HCT116 (cell line): ENCODE measurements at regions not wholly inside any gene's neighbourhood (a gene's known extent, or its start where the extent isn't known, plus 50 kb on each side); places are given as distances from the start of the nearest gene placed in this dataset.
A peak's percentile ranks its signal among the peaks of the same experiment; 100 is the strongest.

ENCODE experiments used
- ATAC-seq: fragments of 200-7000 bp; cut with Tn5 transposase; 2 replicates; pipeline ENCODE4 v1.9.1; 2020; ENCODE audit warnings: mild to moderate bottlenecking, moderate library complexity
- BruUV-seq: library from RNA; stranded (reverse); fragments of 400-500 nt; replicated peaks from 2 replicates; lab custom pipeline; 2021; lab: Mats Ljungman, UMichigan
- CTCF ChIA-PET: fragments of 300-600 bp; sonication (Branson Sonifier 250); formaldehyde crosslinking; loops from one replicate; lab custom pipeline; 2021; ENCODE audit warnings: antibody characterized with exemption; lab: Charles Lee
- POLR2A ChIA-PET: fragments of 300-600, 350-600 bp; sonication (Branson Sonifier 250); formaldehyde crosslinking; loops from one replicate; lab custom pipeline; 2021; ENCODE audit warnings: antibody characterized with exemption; lab: Charles Lee
- RAD21 ChIA-PET, 2 experiments: fragments of 300-600 bp; sonication (Branson Sonifier 250); formaldehyde crosslinking; loops; one replicate each; lab custom pipeline; 2023; ENCODE audit warnings: low total read pairs in 2 of 2; ENCODE audit not compliant: uncharacterized antibody in 2 of 2, unreplicated experiment in 2 of 2, low non-redundant PET in 1 of 2; lab: Charles Lee
- DNase-seq: peaks from one replicate; pipeline ENCODE4 v3.0.0-alpha.2; 2010; ENCODE audit warnings: low read depth, low spot score
- H2AFZ ChIP-seq: fragments of 200-600 bp; shearing (Covaris generic), sonication (generic); 2 replicates; pipeline ENCODE4 v1.6.1; 2017; ENCODE audit warnings: low read depth, mixed run types, mixed read lengths, antibody characterized with exemption, low read length; ENCODE audit not compliant: poor library complexity, severe bottlenecking
- H3K27ac ChIP-seq: 2 replicates; pipeline ENCODE4 v1.5.1; 2012; ENCODE audit warnings: low read depth, low read length
- H3K27me3 ChIP-seq: fragments of 200-600 bp; sonication (generic); 2 replicates; pipeline ENCODE4 v1.6.1; 2016; ENCODE audit warnings: mixed run types, low read length, mixed read lengths; ENCODE audit not compliant: insufficient read depth
- H3K36me3 ChIP-seq, 2 experiments: fragments of 200-500 bp in 1 of 2; fragments of 200-600 bp in 1 of 2; sonication (Bioruptor generic) in 1 of 2; sonication (generic) in 1 of 2; 2 replicates each; pipeline versions ENCODE4 v1.5.1 to v1.6.1; 2014 to 2016; ENCODE audit warnings: low read length in 2 of 2, inconsistent platforms in 1 of 2, mixed read lengths in 1 of 2, mixed run types in 1 of 2; ENCODE audit not compliant: insufficient read depth in 2 of 2, control insufficient read depth in 1 of 2
- H3K4me1 ChIP-seq, 2 experiments: fragments of 200-600 bp in 1 of 2; sonication (generic) in 1 of 2; 2 replicates each; pipeline versions ENCODE4 v1.5.1 to v1.6.1; 2012 to 2017; ENCODE audit warnings: low read length in 2 of 2, inconsistent platforms in 1 of 2, mild to moderate bottlenecking in 1 of 2, mixed read lengths in 1 of 2, mixed run types in 1 of 2, moderate library complexity in 1 of 2; ENCODE audit not compliant: insufficient read depth in 2 of 2, control insufficient read depth in 1 of 2
- H3K4me2 ChIP-seq: fragments of 200-600 bp; sonication (generic); 2 replicates; pipeline ENCODE4 v1.6.1; 2017; ENCODE audit warnings: mixed run types, low read length, mixed read lengths
- H3K4me3 ChIP-seq, 2 experiments: fragments of 200-600 bp in 1 of 2; sonication (generic) in 1 of 2; replicated peaks in 1 of 2; 2 replicates each; pipeline ENCODE4 v1.5.1; 2011 to 2016; ENCODE audit warnings: low read length in 2 of 2, control low read depth in 1 of 2, low read depth in 1 of 2, mild to moderate bottlenecking in 1 of 2, mixed read lengths in 1 of 2, mixed run types in 1 of 2
- H3K79me2 ChIP-seq: fragments of 200-600 bp; sonication (generic); 2 replicates; pipeline ENCODE4 v1.6.1; 2017; ENCODE audit warnings: mild to moderate bottlenecking, mixed run types, low read length, moderate library complexity, mixed read lengths; ENCODE audit not compliant: insufficient read depth
- H3K9ac ChIP-seq: fragments of 200-600 bp; sonication (generic); 2 replicates; pipeline ENCODE4 v1.6.1; 2016; ENCODE audit warnings: low read length, mixed read lengths
- H3K9me2 ChIP-seq: fragments of 200-600 bp; sonication (generic), shearing (Covaris generic); 2 replicates; pipeline ENCODE4 v1.6.1; 2017; ENCODE audit warnings: mixed run types, mild to moderate bottlenecking, moderate library complexity; ENCODE audit not compliant: insufficient read depth
- H3K9me3 ChIP-seq, 2 experiments: fragments of 200-500 bp in 1 of 2; fragments of 200-600 bp in 1 of 2; sonication (Bioruptor generic) in 1 of 2; sonication (generic) in 1 of 2; 2 replicates each; pipeline ENCODE4 v1.6.1; 2014 to 2017; ENCODE audit warnings: low read length in 2 of 2, mixed read lengths in 2 of 2, inconsistent platforms in 1 of 2, low read depth in 1 of 2, mild to moderate bottlenecking in 1 of 2, mixed run types in 1 of 2, moderate library complexity in 1 of 2; ENCODE audit not compliant: control insufficient read depth in 1 of 2, insufficient read depth in 1 of 2
- H4K20me1 ChIP-seq: fragments of 200-600 bp; sonication (generic), shearing (Covaris generic); 2 replicates; pipeline ENCODE4 v1.6.1; 2017; ENCODE audit warnings: mixed run types, mild to moderate bottlenecking, moderate library complexity; ENCODE audit not compliant: insufficient read depth
- ATF3 ChIP-seq: IDR thresholded peaks from 2 replicates; pipeline ENCODE4 v1.6.1; 2012
- CEBPB ChIP-seq: IDR thresholded peaks from 2 replicates; pipeline ENCODE4 v1.6.1; 2012; ENCODE audit warnings: low read depth
- EZH2 ChIP-seq: fragments of 200-600 bp; sonication (generic); IDR thresholded peaks from 2 replicates; pipeline ENCODE4 v1.6.1; 2017; ENCODE audit warnings: antibody characterized with exemption, mixed run types
- FOSL1 ChIP-seq: IDR thresholded peaks from 2 replicates; pipeline ENCODE4 v1.6.1; 2012; ENCODE audit warnings: low read depth
- JUND ChIP-seq: IDR thresholded peaks from 2 replicates; pipeline ENCODE4 v1.6.1; 2012
- MAX ChIP-seq: IDR thresholded peaks from 2 replicates; pipeline ENCODE4 v1.6.1; 2012
- POLR2A ChIP-seq: IDR thresholded peaks from 2 replicates; pipeline ENCODE4 v1.7.0; 2011; ENCODE audit warnings: borderline replicate concordance; ENCODE audit not compliant: insufficient read depth, insufficient read length; ENCODE audit errors: extremely low read depth
- POLR2AphosphoS5 ChIP-seq: IDR thresholded peaks from 2 replicates; pipeline ENCODE4 v1.6.1; 2011; ENCODE audit warnings: mild to moderate bottlenecking, low read depth, low read length, moderate library complexity
- SIN3A ChIP-seq: IDR thresholded peaks from 2 replicates; pipeline ENCODE4 v1.6.1; 2012; ENCODE audit warnings: low read depth
- ZBTB33 ChIP-seq: IDR thresholded peaks from 2 replicates; pipeline ENCODE4 v1.6.1; 2011; ENCODE audit warnings: mild to moderate bottlenecking, low read length, moderate library complexity; ENCODE audit not compliant: insufficient replicate concordance; ENCODE audit errors: extremely low read depth
- ZNF274 ChIP-seq: fragments of 200-500 bp; sonication (Bioruptor generic); IDR thresholded peaks from 2 replicates; pipeline ENCODE4 v1.6.1; 2014; ENCODE audit warnings: mild to moderate bottlenecking, low read depth, low read length, inconsistent platforms
- intact Hi-C: fragments of 100-400 bp; cut with micrococcal nuclease; formaldehyde crosslinking; loops from 2 replicates; pipeline ENCODE4 v1.10.0; 2022

GRCh38 chr3:127083778-127084397 is 101.0 kb downstream of the PLXNA1 start:
- Histone ChIP-seq H3K9me2 (no peaks in the 10 kb centered on the region), H4K20me1 (no peaks in the 10 kb centered on the region), H3K4me1 (no peaks in the 10 kb centered on the region), H3K27me3 (no peaks in the 10 kb centered on the region), H3K9me3 (no peaks in the 10 kb centered on the region), H3K79me2 (no peaks in the 10 kb centered on the region), H3K9ac (no peak overlapping the region), H3K36me3 (no peaks in the 10 kb centered on the region), H3K4me3 (no peak overlapping the region), H3K4me2 (no peak overlapping the region), H2AFZ (no peak overlapping the region), H3K27ac (no peak overlapping the region)
- POLR2A ChIA-PET = no interaction called here
- ATAC-seq (peak; percentile 52), DNase-seq (no peak)
- TF ChIP-seq MAX (0 out of 2 replicates have a peak, but pooled peaks have one; percentile 22), SIN3A (no peak), POLR2AphosphoS5 (no peak), ATF3 (no peak)
- BruUV-seq = no TSS peak
- RAD21 ChIA-PET = no interaction called here
- intact Hi-C loops = no loop called here
- CTCF ChIA-PET = no interaction called here

- no peak overlapping the region for H2AFZ ChIP-seq
- no peaks in the 10 kb centered on the region for H3K36me3 ChIP-seq
- ChIA-PET RAD21 (no interaction called here), POLR2A (no interaction called here), CTCF (no interaction called here)
- H3K27ac ChIP-seq = no peak overlapping the region
- H3K4me2 ChIP-seq = no peak overlapping the region
- no peaks in the 10 kb centered on the region for H4K20me1 ChIP-seq
- H3K4me3 ChIP-seq = no peak overlapping the region
- H3K9ac ChIP-seq = no peak overlapping the region
- intact Hi-C loops = no loop called here
- H3K27me3 ChIP-seq = no peaks in the 10 kb centered on the region
- no peaks in the 10 kb centered on the region for H3K4me1 ChIP-seq
- TF ChIP-seq ZBTB33 (no peak), FOSL1 (no peak), POLR2AphosphoS5 (no peak), CEBPB (no peak), EZH2 (no peak), ZNF274 (no peak), JUND (no peak), POLR2A (no peak)
- ATAC-seq (no peak), DNase-seq (no peak)
- BruUV-seq = no TSS peak
- H3K9me2 ChIP-seq = no peaks in the 10 kb centered on the region
- no peaks in the 10 kb centered on the region for H3K79me2 ChIP-seq
- H3K9me3 ChIP-seq = no peaks in the 10 kb centered on the region
Measured at GRCh38 chr3:127084401-127084990, 101.6 kb downstream of the PLXNA1 start.
